ENCODE measurements at regions not wholly inside any gene's neighbourhood (a gene's known extent, or its start where the extent isn't known, plus 50 kb on each side); places are given as distances from the start of the nearest gene placed in this dataset.

DNA sequence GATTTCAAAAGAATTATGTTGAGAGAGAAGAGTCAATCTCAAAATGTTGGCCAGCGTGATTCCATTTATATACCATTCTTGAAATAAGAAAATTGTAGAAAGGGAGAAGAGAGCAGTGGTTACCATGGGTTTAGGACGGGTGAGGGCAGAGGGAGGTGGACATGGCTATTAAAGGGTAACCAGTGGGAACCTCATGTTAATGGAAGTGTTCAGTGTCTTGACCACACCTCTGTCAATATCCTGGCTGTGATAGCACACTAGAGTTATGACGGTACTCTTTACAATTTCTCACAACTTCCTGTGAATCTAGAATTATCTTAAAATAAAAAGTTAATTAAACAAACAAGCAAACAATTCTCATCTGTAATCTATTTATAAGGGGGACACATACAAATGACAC lies 821.2 kb downstream of the VRK1 start:
- 5% methylated on average over 3 of the region's 3 CpGs for WGBS (ENCODE audit: low lambda C conversion rate)
- no peak for DNase-seq (ENCODE audit: low spot score)
- intact Hi-C loops (cut with micrococcal nuclease; ENCODE audit: unreplicated experiment) (no loop called here), in situ Hi-C loops (cut with HindIII; ENCODE audit: extremely low pct_ligation_motif_present, low pct_unique_long_range_greater_than_20kb) (no loop called here)
- no peak for ATAC-seq
- TF ChIP-seq ZSCAN30 (CRISPR knock-in tag; IDR thresholded peaks at IDR 0.05) = no peak
- TF ChIP-seq HMGXB3 (CRISPR knock-in tag; IDR thresholded peaks at IDR 0.05; ENCODE audit: borderline replicate concordance) = no peak
- no peak for TF ChIP-seq JDP2 (CRISPR knock-in tag; IDR thresholded peaks at IDR 0.05; ENCODE audit: borderline replicate concordance)
- no peak for TF ChIP-seq ZNF598 (CRISPR knock-in tag; IDR thresholded peaks at IDR 0.05; ENCODE audit: borderline replicate concordance)
- TF ChIP-seq ATM (IDR thresholded peaks at IDR 0.05; ENCODE audit: borderline replicate concordance) = no peak
- TF ChIP-seq SNAPC5 (CRISPR knock-in tag; IDR thresholded peaks at IDR 0.05; ENCODE audit: borderline replicate concordance) = no peak
- no peak for TF ChIP-seq GZF1 (CRISPR knock-in tag; IDR thresholded peaks at IDR 0.05)
- no peak for TF ChIP-seq ZNF557 (CRISPR knock-in tag; IDR thresholded peaks at IDR 0.05)
- no peak for TF ChIP-seq IRX3 (CRISPR knock-in tag; IDR thresholded peaks at IDR 0.05; ENCODE audit: borderline replicate concordance, low read depth)
- Histone ChIP-seq H3K4me2 (ENCODE audit: low read depth, low read length) (no peak overlapping the region), H3K4me3 (replicated peaks in 1 of 3; ENCODE audit: insufficient read depth in 1 of 3, low read depth in 2 of 3, low read length in 3 of 3) (no peak overlapping the region), H3K9ac (ENCODE audit: insufficient read depth, low read depth, low read length) (no peak overlapping the region), H3K27me3 (ENCODE audit: control insufficient read depth in 1 of 2, insufficient read depth in 2 of 2, low read length in 2 of 2) (no peaks in the 10 kb centered on the region), H3K27ac (ENCODE audit: extremely low read length, insufficient read depth, low read length) (no peak overlapping the region), H4K20me1 (ENCODE audit: insufficient read depth, low read length) (no peaks in the 10 kb centered on the region), H3K9me3 (ENCODE audit: low read length) (peaks cover 88% of the 10 kb centered on the region), H3K36me3 (replicated peaks in 1 of 2; ENCODE audit: control insufficient read depth in 1 of 2, insufficient read depth in 2 of 2, low read length in 2 of 2) (no peaks in the 10 kb centered on the region), H2AFZ (ENCODE audit: low read length) (no peak overlapping the region), H3K79me2 (ENCODE audit: insufficient read depth, low read length) (no peaks in the 10 kb centered on the region), H3K4me1 (ENCODE audit: insufficient read depth, low read length) (no peaks in the 10 kb centered on the region)
- POLR2A ChIA-PET = no interaction called here
- no peak for FAIRE-seq
- CTCF ChIA-PET (ENCODE audit: low intra/inter-chr PET ratio, low total read pairs) = no interaction called here
- BruUV-seq (replicated peaks) = no TSS peak

Data from HepG2 (cell line).